ENCODE measurements at regions not wholly inside any gene's neighbourhood (a gene's known extent, or its start where the extent isn't known, plus 50 kb on each side); places are given as distances from the start of the nearest gene placed in this dataset.
"Not testable (repeated sequence)": the region's sequence is repeated elsewhere in the genome, so short reads cannot be mapped to it uniquely, and the experiment has no call there.

DNA sequence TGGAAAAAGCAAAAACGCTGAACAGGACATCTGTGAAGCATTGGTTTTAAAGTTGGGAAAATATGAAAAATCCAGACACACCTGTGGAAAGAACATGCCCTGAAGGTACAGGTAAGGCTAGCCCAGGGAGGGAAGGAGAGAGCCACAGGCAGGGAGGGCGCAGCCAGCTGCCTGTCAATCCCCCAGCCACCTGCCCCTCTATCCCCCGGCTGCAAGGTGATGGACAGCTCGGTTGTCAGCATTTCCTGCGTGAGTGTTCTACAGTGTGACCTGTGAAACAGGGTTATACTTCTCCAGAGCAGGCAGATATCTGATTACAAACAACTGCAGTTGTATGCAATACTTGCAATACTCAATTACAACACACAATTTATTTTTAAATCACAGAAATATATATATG, 358.1 kb downstream of the SMOC2 start:
- no peak for DNase-seq

DNA sequence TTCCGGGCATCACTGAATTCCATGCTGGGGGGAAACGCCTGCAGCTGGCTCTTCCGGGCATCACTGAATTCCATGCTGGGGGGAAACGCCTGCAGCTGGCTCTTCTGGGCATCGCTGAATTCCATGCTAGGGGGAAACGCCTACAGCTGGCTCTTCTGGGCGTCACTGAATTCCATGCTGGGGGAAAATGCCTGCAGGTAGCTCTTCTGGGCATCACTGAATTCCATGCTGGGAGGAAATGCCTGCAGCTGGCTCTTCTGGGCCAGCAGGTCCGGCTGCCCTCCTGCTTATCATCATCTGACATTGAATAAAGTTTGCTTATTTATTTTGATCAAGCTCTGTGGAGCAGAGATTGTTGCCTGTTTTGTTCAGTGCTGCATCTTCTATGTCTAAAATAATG, 355.1 kb downstream of the SMOC2 start:
- no peak for DNase-seq

- DNase-seq: not testable (repeated sequence)
Observed at GRCh38 chr6:168795611-168796010, 354.6 kb downstream of the SMOC2 start.

GRCh38 chr6:168794491-168794890, 353.5 kb downstream of the SMOC2 start:
- DNase-seq: no peak

DNA sequence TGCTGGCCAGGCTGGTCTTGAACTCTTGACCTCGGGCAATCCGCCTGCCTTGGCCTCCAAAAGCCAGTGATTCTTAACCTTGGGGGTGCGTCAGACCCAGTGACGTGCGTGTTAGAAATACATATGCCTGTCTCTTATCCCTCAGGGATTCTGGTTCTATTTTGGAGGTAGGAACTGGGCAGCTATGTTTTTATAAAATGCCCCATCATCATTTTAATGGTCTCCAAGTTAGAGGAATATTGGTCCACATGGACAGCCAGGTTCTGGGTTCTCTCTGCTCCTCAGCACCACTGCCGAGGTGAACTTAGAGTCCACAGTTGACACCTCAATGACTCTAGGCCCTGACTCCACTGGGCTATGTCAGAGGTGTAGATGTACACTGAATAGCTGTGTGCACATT, 352.7 kb downstream of the SMOC2 start:
- no peak for DNase-seq

- no peak for DNase-seq
Observed at GRCh38 chr6:168791917-168792316, 350.9 kb downstream of the SMOC2 start.

- no peak for DNase-seq
Observed at GRCh38 chr6:168789699-168790098, 348.7 kb downstream of the SMOC2 start.

GRCh38 chr6:168785720-168786511, 344.9 kb downstream of the SMOC2 start:
- no peak for DNase-seq

DNA sequence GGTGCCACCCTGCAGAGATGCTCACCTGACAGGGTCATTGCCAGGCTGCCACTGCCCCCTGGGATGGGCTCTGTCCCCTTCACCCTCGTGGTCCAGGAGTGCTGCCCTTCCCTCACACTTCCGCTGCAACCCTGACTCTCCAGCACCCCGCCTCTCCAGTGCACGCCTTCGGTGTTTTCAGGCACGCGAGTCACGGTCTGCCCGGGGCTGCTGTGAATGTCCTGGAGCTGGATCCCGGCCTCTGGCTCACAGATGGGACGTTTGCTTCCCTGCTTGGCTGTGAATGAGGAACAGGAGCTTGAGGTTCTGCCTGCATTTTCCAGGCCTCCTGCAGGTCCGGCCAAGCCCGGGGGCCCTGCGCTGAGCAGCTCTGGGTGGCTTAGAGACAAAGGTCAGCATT, 343.4 kb downstream of the SMOC2 start:
- no peak for DNase-seq

DNA sequence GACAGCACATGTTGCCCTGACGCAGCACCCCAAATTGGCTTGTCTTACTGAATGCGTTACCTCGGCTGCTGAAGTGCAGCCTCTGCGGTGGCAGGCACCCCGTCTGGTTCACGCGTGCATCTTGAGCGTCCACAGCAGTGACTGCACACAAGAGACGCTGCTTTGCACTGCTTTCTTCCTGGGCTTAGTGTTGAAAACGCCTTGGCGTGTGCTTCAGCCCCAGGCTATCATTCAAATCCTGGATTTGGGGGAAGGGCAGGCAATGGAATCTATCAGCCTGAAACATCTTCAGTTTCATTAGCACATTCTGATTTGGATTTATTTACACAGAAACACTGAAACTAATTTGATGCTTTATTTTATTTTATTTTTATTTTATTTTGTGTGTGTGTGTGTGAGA, 342.7 kb downstream of the SMOC2 start:
- DNase-seq: no peak

- no peak for DNase-seq
Observed at GRCh38 chr6:168782187-168782751, 341.3 kb downstream of the SMOC2 start.

DNA sequence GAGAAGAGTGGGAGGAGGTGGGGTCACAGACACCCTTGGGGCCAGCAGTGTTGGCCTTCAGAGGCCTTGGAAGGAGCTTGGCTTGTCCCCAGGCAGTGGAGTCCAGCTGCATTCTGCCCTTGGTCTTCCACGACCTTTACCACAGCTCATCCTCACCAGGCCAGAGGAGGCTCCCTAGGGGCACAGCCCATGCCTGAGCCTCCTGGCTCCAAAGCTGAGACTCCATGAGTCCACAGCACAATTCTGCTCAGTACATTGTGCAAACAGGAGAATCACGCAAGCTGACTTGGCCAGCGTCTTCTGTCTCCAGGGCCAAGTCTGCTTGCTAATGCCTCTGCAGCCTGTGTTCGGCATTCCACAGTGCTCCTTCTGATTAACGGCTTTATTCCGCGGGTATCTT, 337.2 kb downstream of the SMOC2 start:
- no peak for DNase-seq

- DNase-seq: no peak
Observed at GRCh38 chr6:168774381-168774780, 333.4 kb downstream of the SMOC2 start.

DNA sequence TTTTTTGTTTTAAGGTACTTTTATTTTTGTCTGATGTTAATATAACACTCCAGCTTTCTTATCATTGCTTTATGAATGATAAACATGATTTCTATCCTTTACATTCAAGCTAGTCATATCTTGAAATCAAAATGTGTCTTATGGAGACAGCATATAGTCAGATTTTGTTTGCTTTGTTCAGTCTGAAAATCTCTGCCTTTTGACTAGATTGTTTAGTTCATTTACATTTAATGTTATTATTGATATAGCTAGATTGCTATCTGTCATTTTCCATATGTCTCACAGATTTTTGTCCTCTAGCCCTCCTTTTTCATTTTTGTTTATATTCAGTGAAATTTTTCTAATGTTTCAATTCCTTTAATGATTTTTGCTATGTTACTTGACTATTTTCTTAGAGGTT, 332.8 kb downstream of the SMOC2 start:
- DNase-seq: no peak

DNA sequence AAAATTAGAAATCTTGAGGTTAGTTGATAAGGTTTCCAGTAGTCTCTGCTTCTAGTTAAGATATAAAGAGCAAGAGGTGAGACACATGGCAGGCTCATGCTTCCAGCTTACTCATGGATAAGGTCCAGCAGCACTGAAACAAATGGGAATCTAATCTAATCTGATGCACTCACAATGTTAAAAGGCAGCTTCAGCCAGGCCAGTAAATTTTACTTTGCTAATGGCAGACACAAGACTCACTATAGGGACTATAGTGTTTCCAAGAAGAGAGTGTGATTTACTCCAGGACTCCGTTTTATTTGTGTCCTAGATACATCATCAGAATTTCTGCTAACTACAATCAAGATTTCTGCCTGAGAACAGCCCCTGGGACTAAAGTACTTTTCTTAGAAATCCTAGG, 324.8 kb downstream of the SMOC2 start:
- no peak for DNase-seq

- DNase-seq: no peak
Observed at GRCh38 chr6:168756009-168756634, 315.1 kb downstream of the SMOC2 start.

DNA sequence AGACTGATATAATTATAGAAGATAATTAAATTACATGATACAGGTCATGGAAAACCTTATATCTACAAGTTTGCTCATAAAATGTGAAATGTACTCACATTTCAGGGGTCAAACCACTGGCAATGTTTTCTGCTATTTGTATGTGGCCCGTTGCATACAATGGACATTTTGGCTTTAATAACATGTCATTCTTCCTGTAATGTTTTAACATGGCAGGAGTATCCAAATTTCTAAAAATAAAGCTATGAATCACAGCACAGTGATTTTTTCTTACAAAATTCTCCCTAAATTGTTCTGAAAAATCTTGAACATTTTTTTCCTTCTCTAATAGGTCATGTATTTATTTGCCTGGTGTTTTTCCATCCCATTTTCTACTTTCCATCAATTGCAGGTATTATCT, 305.7 kb downstream of the SMOC2 start:
- DNase-seq: no peak

DNA sequence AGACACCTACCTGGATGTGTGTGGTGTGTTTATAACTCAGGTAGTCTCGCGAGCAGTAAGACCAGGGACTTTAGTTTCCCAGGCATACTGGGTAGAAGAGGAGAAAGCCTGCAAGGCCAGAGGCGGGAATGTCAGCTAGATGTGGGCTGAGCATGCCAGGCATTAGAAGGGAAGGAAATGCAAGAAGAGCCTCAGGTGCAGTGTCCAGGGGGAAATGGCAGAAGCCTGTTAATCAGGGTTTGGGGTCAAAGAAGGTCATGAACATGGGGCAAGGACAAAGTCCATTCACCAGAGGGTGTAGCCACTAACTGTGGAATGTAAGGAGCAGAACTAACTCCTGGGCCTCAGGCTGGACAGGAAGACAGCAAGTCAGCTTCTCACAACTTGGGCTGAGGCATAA, 305.0 kb downstream of the SMOC2 start:
- no peak for DNase-seq

DNA sequence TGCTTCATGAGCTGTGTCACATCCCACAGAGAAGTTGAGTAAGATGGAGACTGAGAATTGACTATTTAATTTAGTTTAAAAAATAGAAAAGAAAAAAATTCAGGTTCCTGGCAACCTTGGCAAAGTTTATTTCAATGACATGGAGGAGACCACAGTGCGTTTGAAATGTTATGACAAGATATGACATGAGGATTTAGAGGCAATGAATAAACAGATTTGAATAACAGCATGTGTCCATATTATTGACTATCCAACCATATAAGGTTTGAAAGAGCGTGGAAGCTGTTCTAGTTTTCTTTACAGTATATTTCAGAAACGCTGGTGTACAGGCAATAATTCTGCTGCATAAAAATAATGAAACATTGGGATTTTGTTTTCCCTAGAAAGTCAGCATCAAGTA, 303.9 kb downstream of the SMOC2 start:
- DNase-seq: no peak

DNA sequence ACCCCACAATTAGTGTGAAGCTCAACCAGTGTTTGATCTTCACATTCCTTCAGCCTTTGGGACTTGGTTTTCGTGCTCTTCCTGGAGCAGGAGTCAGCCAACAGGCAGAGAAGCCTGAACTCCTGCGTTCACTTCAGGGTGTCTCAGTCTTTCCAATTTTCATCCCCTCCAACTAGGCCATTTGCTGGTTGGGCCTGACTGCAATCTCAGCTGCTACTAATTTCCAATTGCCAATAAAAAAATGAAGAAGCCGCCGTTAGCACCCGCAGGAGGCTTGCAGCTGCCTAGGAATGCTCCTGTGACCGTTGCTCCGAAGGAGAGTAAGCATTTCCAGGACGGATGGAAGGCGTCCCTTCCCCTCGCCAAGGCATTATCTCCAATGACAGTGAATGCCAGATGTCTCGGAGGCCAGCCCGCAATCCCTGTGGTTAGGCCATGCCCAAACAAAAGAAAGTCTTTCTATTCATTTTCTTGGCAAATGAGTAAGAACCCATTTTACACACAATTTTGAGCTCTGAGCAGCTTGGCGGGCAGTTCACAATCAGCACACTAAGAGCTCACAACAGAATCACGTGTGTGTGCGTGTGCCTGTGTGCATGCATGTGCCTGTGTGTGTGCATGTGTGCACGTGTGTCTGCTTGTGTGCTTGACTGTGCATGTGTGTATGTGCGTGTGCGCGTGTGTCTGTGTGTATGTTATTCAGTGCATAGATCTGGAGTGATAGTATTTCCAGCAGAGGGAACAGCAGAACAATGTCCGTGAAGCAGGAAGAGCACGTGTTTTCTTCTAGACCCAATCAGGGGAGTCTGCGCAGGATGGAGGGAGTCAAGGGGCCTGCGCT, 301.2 kb downstream of the SMOC2 start:
- DNase-seq: no peak

- no peak for DNase-seq
Observed at GRCh38 chr6:168741305-168741704, 300.3 kb downstream of the SMOC2 start.

GRCh38 chr6:168739381-168739780, 298.4 kb downstream of the SMOC2 start:
- DNase-seq: no peak

- no peak for DNase-seq
Observed at GRCh38 chr6:168737481-168737880, 296.5 kb downstream of the SMOC2 start.

DNA sequence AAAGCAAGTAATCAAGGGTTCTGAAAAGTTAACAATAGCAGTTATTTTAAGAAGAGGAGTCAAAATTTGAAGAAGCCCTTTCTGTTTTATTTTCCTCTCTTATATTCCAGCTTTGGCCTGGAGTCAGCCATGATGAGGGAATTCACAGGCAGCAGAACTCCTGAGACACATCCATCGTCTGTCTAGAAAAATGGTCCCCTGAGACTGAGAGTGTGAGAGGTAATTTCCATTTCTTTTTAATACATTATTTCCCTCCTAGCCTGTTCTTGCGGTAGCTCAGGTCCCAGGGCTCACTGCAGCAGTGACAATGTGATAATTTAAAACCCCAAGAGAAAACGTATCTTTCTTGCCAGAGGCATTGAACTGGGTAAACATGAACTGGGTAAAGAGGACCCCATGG, 296.0 kb downstream of the SMOC2 start:
- no peak for DNase-seq
